ENCODE measurements at regions not wholly inside any gene's neighbourhood (a gene's known extent, or its start where the extent isn't known, plus 50 kb on each side); places are given as distances from the start of the nearest gene placed in this dataset.

GRCh38 chrX:437661-438390, 51.1 kb upstream of the PPP2R3B start:
- Mint-ChIP-seq H3K9me3 (ENCODE audit: low read depth) (no peaks in the 10 kb centered on the region), H3K27me3 (ENCODE audit: low read depth) (peaks cover 17% of the 10 kb centered on the region), H3K4me3 (ENCODE audit: unreplicated experiment) (no peak overlapping the region), H3K4me1 (ENCODE audit: low read depth) (no peaks in the 10 kb centered on the region), H3K36me3 (ENCODE audit: low read depth) (no peaks in the 10 kb centered on the region), H3K27ac (ENCODE audit: unreplicated experiment) (no peak overlapping the region)
- peak; percentile 79 for DNase-seq (ENCODE audit: low spot score)
- no peak for TF ChIP-seq CTCF (IDR thresholded peaks at IDR 0.05)

- no peak overlapping the region for H3K4me3 Mint-ChIP-seq (ENCODE audit: unreplicated experiment)
- H3K9me3 Mint-ChIP-seq (ENCODE audit: low read depth) = no peaks in the 10 kb centered on the region
- H3K4me1 Mint-ChIP-seq (ENCODE audit: low read depth) = peaks cover 9% of the 10 kb centered on the region
- peaks cover 23% of the 10 kb centered on the region for H3K27me3 Mint-ChIP-seq (ENCODE audit: low read depth)
- TF ChIP-seq CTCF (IDR thresholded peaks at IDR 0.05) = no peak
- H3K36me3 Mint-ChIP-seq (ENCODE audit: low read depth) = no peaks in the 10 kb centered on the region
- H3K27ac Mint-ChIP-seq (ENCODE audit: unreplicated experiment) = no peak overlapping the region
- DNase-seq (ENCODE audit: low spot score) = peak; percentile 52
Observed at GRCh38 chrX:439241-439640, 52.5 kb upstream of the PPP2R3B start.

- DNase-seq (ENCODE audit: low spot score) = peak; percentile 33
- no peak overlapping the region for H3K4me3 Mint-ChIP-seq (ENCODE audit: unreplicated experiment)
- H3K9me3 Mint-ChIP-seq (ENCODE audit: low read depth) = no peaks in the 10 kb centered on the region
- H3K36me3 Mint-ChIP-seq (ENCODE audit: low read depth) = no peaks in the 10 kb centered on the region
- peaks cover 25% of the 10 kb centered on the region for H3K27me3 Mint-ChIP-seq (ENCODE audit: low read depth)
- H3K27ac Mint-ChIP-seq (ENCODE audit: unreplicated experiment) = no peak overlapping the region
- TF ChIP-seq CTCF (IDR thresholded peaks at IDR 0.05) = no peak
- peaks cover 9% of the 10 kb centered on the region for H3K4me1 Mint-ChIP-seq (ENCODE audit: low read depth)
Observed at GRCh38 chrX:439719-440118, 53.0 kb upstream of the PPP2R3B start.

- peaks cover 25% of the 10 kb centered on the region for H3K27me3 Mint-ChIP-seq (ENCODE audit: low read depth)
Observed at GRCh38 chrX:440636-441035, 53.9 kb upstream of the PPP2R3B start.

More at GRCh38 chrX:440636-441035, 53.9 kb upstream of the PPP2R3B start:
- Mint-ChIP-seq H3K4me1 (ENCODE audit: low read depth) (peaks cover 9% of the 10 kb centered on the region), H3K9me3 (ENCODE audit: low read depth) (no peaks in the 10 kb centered on the region), H3K4me3 (ENCODE audit: unreplicated experiment) (no peak overlapping the region), H3K27ac (ENCODE audit: unreplicated experiment) (no peak overlapping the region), H3K36me3 (ENCODE audit: low read depth) (no peaks in the 10 kb centered on the region)
- TF ChIP-seq CTCF (IDR thresholded peaks at IDR 0.05) = no peak
- peak; percentile 46 for DNase-seq (ENCODE audit: low spot score)

All from chondrocyte (in vitro differentiated cells).